HEK293 (cell line): ENCODE measurements at regions not wholly inside any gene's neighbourhood (a gene's known extent, or its start where the extent isn't known, plus 50 kb on each side); places are given as distances from the start of the nearest gene placed in this dataset.

Experiments
- BCL11B ChIP-seq: fragments of 450-650 bp; formaldehyde crosslinking; IDR thresholded peaks from 2 replicates; pipeline ENCODE4 v1.5.1; 2016; ENCODE audit warnings: low read depth, missing biosample characterization, missing genetic modification characterization
- ZBTB20 ChIP-seq: fragments of 450-650 bp; formaldehyde crosslinking; IDR thresholded peaks from 2 replicates; pipeline ENCODE4 v1.5.1; 2016; ENCODE audit warnings: missing biosample characterization, missing genetic modification characterization
- ZFP69B ChIP-seq: fragments of 450-650 bp; formaldehyde crosslinking; IDR thresholded peaks from 2 replicates; pipeline ENCODE4 v1.5.1; 2016; ENCODE audit warnings: missing biosample characterization, missing genetic modification characterization
- ZNF114 ChIP-seq: fragments of 450-650 bp; formaldehyde crosslinking; IDR thresholded peaks from 2 replicates; pipeline ENCODE4 v1.5.0; 2017; ENCODE audit warnings: missing biosample characterization, missing genetic modification characterization
- ZNF274 ChIP-seq, 2 experiments: fragments of 200-500 bp in 1 of 2; fragments of 450-650 bp in 1 of 2; sonication (Bioruptor generic) in 1 of 2; formaldehyde crosslinking in 1 of 2; IDR thresholded peaks; 2 replicates each; pipeline versions ENCODE4 v1.5.1 to v1.6.1; 2014 to 2016; ENCODE audit warnings: borderline replicate concordance in 1 of 2, inconsistent platforms in 1 of 2, low read length in 1 of 2, missing biosample characterization in 1 of 2, missing genetic modification characterization in 1 of 2
- ZNF530 ChIP-seq: fragments of 450-650 bp; formaldehyde crosslinking; IDR thresholded peaks from 2 replicates; pipeline ENCODE4 v1.5.1; 2016; ENCODE audit warnings: low read depth, missing biosample characterization, missing genetic modification characterization
- TF ChIP-seq, protein P1 (sequence below): fragments of 450-650 bp; formaldehyde crosslinking; IDR thresholded peaks from 2 replicates; pipeline ENCODE4 v1.5.1; 2016; ENCODE audit warnings: missing biosample characterization, missing genetic modification characterization
- TF ChIP-seq, protein P2 (sequence below): fragments of 450-650 bp; formaldehyde crosslinking; optimal IDR thresholded peaks from 2 replicates; pipeline ENCODE3; 2016; ENCODE audit warnings: missing biosample characterization, mild to moderate bottlenecking, missing genetic modification characterization
- TF ChIP-seq, protein P3 (sequence below): fragments of 450-650 bp; formaldehyde crosslinking; IDR thresholded peaks from 2 replicates; pipeline ENCODE4 v1.5.1; 2016; ENCODE audit warnings: missing biosample characterization, missing genetic modification characterization, low read depth
- TF ChIP-seq, protein P4 (sequence below): fragments of 450-650 bp; formaldehyde crosslinking; IDR thresholded peaks from 2 replicates; pipeline ENCODE4 v1.5.1; 2016; ENCODE audit warnings: missing biosample characterization, missing genetic modification characterization

DNA sequence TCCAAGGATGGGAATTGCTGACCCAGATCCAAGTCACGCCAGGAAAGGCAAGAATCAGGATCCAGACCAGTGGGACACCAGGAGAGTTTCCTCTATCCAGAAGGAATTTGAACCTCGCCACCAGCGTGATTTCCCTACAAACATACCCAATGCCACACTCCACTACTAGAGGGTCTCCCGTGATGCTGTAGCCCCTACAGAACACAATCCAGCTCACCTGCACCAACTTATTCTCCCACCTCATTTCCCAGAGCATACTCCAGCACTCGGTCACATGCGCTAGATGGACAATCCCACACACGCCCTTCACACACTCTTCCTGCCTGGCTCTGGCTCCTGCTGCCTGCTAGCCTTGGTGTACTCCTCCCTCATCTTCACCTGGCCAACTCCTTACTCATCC lies 142.1 kb upstream of the PDE1C start:
- TF ChIP-seq, protein P1, sequence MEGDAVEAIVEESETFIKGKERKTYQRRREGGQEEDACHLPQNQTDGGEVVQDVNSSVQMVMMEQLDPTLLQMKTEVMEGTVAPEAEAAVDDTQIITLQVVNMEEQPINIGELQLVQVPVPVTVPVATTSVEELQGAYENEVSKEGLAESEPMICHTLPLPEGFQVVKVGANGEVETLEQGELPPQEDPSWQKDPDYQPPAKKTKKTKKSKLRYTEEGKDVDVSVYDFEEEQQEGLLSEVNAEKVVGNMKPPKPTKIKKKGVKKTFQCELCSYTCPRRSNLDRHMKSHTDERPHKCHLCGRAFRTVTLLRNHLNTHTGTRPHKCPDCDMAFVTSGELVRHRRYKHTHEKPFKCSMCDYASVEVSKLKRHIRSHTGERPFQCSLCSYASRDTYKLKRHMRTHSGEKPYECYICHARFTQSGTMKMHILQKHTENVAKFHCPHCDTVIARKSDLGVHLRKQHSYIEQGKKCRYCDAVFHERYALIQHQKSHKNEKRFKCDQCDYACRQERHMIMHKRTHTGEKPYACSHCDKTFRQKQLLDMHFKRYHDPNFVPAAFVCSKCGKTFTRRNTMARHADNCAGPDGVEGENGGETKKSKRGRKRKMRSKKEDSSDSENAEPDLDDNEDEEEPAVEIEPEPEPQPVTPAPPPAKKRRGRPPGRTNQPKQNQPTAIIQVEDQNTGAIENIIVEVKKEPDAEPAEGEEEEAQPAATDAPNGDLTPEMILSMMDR (tag by site-specific recombination), result no peak
- TF ChIP-seq ZFP69B, result no peak
- TF ChIP-seq ZNF530 (tag by site-specific recombination), result no peak
- no peak for TF ChIP-seq ZNF274 (IDR thresholded peaks at IDR 0.05; ENCODE audit: low read length)
- no peak for TF ChIP-seq ZNF274 (tag by site-specific recombination; IDR thresholded peaks at IDR 0.05; ENCODE audit: borderline replicate concordance)
- TF ChIP-seq ZNF114 (tag by site-specific recombination), result no peak
- TF ChIP-seq ZBTB20, result no peak
- TF ChIP-seq, protein P2, sequence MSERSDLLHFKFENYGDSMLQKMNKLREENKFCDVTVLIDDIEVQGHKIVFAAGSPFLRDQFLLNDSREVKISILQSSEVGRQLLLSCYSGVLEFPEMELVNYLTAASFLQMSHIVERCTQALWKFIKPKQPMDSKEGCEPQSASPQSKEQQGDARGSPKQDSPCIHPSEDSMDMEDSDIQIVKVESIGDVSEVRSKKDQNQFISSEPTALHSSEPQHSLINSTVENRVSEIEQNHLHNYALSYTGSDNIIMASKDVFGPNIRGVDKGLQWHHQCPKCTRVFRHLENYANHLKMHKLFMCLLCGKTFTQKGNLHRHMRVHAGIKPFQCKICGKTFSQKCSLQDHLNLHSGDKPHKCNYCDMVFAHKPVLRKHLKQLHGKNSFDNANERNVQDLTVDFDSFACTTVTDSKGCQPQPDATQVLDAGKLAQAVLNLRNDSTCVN (tag by site-specific recombination), result no peak
- no peak for TF ChIP-seq BCL11B
- TF ChIP-seq, protein P3, sequence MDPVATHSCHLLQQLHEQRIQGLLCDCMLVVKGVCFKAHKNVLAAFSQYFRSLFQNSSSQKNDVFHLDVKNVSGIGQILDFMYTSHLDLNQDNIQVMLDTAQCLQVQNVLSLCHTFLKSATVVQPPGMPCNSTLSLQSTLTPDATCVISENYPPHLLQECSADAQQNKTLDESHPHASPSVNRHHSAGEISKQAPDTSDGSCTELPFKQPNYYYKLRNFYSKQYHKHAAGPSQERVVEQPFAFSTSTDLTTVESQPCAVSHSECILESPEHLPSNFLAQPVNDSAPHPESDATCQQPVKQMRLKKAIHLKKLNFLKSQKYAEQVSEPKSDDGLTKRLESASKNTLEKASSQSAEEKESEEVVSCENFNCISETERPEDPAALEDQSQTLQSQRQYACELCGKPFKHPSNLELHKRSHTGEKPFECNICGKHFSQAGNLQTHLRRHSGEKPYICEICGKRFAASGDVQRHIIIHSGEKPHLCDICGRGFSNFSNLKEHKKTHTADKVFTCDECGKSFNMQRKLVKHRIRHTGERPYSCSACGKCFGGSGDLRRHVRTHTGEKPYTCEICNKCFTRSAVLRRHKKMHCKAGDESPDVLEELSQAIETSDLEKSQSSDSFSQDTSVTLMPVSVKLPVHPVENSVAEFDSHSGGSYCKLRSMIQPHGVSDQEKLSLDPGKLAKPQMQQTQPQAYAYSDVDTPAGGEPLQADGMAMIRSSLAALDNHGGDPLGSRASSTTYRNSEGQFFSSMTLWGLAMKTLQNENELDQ, result no peak
- TF ChIP-seq, protein P4, sequence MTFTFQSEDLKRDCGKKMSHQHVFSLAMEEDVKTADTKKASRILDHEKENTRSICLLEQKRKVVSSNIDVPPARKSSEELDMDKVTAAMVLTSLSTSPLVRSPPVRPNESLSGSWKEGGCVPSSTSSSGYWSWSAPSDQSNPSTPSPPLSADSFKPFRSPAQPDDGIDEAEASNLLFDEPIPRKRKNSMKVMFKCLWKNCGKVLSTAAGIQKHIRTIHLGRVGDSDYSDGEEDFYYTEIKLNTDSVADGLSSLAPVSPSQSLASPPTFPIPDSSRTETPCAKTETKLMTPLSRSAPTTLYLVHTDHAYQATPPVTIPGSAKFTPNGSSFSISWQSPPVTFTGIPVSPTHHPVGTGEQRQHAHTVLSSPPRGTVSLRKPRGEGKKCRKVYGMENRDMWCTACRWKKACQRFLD, result no peak
